HG02852 (cell line): ENCODE measurements at regions not wholly inside any gene's neighbourhood (a gene's known extent, or its start where the extent isn't known, plus 50 kb on each side); places are given as distances from the start of the nearest gene placed in this dataset.
"Not testable (repeated sequence)": the region's sequence is repeated elsewhere in the genome, so short reads cannot be mapped to it uniquely, and the experiment has no call there.

Experiments
- ATAC-seq: cut with Tn5 transposase; IDR thresholded peaks from one replicate; pipeline ENCODE4 v1.9.1; 2021; ENCODE audit warnings: mild to moderate bottlenecking, moderate library complexity; ENCODE audit not compliant: unreplicated experiment

DNA sequence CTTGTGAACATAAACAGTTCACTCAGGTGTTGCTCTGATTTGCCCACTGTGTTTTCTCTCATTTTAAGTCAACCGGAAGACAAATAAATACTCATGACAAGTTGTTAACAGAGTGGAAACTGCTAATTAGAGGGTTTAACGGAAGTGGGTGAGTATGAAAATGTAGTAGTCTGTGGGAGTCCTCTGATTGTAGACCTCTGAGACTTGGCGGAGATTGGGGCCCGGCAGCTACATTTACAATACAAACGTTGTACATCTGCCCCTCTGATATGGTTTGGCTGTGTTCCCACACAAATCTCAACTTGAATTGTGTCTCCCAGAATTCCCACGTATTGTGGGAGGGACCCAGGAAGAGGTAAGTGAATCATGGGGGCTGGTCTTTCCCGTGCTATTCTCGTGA lies 107.3 kb upstream of the FAM98A start:
- no peak for ATAC-seq

DNA sequence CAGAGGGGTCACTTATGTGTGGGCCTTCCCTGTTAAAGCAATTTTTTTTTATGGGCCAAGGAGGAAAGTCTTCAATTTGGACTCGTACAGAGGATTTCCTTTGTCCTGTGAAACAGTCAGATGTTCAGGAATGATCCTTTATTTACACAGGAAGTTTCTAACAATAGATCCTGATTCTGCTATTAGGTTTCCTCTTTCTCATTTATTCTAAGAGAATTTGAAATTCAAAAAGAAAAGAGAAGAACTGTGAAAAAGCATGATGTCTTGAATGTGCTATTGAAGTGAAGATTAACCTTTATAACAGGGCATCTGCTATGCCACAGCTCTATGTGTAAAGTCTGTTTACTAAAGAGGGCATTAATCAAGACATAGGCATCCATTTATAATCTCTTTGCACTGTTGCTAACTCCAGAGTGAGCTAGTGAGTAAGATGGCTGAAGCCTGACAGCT lies 105.3 kb upstream of the FAM98A start:
- ATAC-seq: no peak

GRCh38 chr2:33696234-33696633 lies 97.1 kb upstream of the FAM98A start:
- no peak for ATAC-seq

GRCh38 chr2:33694904-33695303 lies 95.8 kb upstream of the FAM98A start:
- ATAC-seq: no peak

DNA sequence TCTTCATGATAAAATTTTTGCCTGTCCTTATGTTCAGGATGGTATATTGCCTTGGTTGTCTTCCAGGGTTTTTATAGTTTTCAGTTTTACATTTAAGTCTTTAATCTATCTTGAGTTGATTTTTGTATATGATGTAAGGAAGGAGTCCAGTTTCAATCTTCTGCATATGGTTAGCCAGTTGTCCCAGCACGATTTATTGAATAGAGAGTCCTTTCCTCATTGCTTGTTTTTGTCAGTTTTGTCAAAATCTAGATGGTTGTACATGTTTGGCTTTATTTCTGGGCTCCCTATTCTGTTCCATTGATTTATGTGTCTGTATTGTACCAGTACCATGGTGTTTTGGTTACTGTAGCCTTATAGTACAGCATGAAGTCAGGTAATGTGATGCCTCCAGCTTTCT lies 91.6 kb upstream of the FAM98A start:
- ATAC-seq: not testable (repeated sequence)

- no peak for ATAC-seq
Measured at GRCh38 chr2:33681364-33681757, 82.3 kb upstream of the FAM98A start.

GRCh38 chr2:33680644-33681363 lies 81.7 kb upstream of the FAM98A start:
- no peak for ATAC-seq

- no peak for ATAC-seq
Measured at GRCh38 chr2:33678436-33678835, 79.3 kb upstream of the FAM98A start.

- ATAC-seq: no peak
Measured at GRCh38 chr2:33673937-33674336, 74.8 kb upstream of the FAM98A start.

- no peak for ATAC-seq
Measured at GRCh38 chr2:33672896-33673295, 73.8 kb upstream of the FAM98A start.

- ATAC-seq: no peak
Measured at GRCh38 chr2:33672389-33672788, 73.3 kb upstream of the FAM98A start.

DNA sequence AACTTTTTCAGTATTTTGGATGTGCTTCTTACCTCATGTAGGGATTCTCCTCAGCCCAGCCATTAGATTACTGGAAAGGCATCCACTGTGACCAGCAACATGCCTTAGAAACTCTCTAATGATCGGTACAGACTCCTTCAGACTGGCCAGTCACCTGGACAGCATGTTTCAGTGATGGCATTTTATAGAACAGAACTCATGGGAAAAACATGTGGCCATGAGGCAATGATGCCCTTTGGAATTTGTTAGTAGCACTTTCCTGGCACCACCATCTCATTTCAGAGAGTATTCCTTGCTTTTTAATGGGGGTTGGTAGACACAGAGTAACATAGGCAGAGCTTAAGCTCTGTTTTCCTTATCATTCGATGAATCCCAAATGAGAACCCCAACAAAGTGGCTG lies 72.1 kb upstream of the FAM98A start:
- ATAC-seq: no peak

DNA sequence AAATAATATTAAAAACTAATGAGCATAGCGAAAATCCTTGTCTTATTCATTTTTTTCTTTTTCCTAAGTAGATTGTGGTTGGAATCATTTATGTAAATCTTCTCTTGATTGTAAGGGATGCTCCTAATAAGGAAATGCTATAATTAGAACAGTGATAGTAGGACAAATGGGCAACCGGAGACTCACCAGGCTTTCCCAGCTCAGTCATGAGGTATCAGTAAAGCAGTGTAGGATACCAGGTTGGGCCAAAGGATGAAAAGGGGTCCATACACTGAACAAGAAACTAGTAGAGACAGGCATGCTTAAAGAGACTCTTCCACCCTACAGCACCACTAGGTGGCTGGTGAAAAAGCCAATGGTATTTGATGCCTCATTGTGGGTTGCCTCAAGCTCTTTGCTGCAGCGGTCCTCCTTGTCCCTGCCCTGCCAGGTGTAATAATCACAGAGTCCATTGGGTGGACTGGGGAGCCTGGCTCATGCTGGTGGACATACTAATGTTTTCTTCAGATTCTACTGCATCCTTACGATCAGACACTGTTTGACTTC lies 71.4 kb upstream of the FAM98A start:
- no peak for ATAC-seq

GRCh38 chr2:33666879-33667278 lies 67.8 kb upstream of the FAM98A start:
- no peak for ATAC-seq

GRCh38 chr2:33665039-33665438 lies 65.9 kb upstream of the FAM98A start:
- ATAC-seq: no peak

DNA sequence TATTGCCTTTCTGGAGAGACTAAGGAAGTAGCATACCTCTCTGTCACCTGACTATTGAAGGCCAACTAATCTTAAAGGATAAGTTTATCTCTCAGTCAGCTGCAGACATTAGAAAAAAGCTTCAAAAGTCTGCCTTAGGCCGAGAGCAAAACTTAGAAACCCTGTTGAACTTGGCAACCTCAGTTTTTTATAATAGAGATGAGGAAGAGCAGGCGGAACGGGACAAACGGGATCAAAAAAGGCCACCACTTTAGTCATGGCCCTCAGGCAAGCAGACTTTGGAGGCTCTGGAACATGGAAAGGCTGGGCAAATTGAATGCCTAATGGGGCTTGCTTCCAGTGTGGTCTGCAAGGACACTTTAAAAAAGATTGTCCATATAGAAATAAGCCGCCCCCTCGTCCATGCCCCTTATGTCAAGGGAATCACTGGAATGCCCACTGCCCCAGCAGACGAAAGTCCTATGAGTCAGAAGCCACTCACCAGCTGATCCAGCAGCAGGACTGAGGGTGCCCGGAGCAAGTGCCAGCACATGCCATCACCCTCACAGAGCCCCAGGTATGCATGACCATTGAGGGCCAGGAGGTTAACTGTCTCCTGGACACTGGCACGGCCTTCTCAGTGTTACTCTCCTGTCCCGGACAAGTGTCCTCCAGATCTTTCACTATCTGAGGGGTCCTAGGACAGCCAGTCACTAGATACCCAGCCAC lies 61.5 kb upstream of the FAM98A start:
- no peak for ATAC-seq

- ATAC-seq: no peak
Measured at GRCh38 chr2:33655626-33656320, 56.7 kb upstream of the FAM98A start.

DNA sequence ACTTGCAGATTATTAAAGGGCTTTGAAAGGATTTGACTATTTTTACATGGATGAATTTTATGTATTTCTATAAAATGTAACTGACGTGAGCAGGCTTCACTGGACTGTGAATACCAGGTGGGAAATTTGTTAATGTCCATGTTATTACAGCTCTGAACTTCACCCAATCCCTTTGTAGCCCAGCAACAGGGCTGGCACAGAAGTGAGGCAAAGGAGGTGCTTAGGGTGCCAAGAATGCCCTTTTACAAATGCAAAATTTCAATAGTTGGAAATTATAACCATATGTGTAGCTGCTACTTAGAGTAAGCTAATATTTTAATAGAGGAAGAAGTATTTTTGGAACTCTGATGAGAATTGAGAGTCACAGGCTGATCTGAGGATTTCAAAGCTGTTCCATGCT lies 53.7 kb upstream of the FAM98A start:
- ATAC-seq: no peak

DNA sequence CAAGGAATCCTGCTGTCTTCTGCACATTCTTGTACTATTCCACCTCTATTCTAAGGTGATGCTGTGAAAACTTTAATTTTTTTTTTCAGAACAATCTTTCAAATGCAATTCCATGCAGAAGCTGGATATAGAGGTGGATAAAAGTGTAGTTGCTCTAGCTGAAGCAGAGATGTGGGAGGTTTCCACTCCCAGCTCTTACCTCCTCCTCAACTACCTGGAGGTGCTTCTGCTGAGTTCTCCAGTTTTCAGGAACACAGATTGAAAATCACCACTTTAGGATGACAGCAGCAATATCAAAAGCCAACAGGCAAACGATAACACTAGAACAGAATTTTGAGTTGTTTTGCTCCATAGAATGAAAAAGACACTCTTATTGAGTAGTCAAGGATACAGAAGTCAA lies 51.1 kb upstream of the FAM98A start:
- ATAC-seq: no peak
